OCI-LY3 (cell line): ENCODE measurements at regions not wholly inside any gene's neighbourhood (a gene's known extent, or its start where the extent isn't known, plus 50 kb on each side); places are given as distances from the start of the nearest gene placed in this dataset.

ENCODE experiments used
- H2AFZ ChIP-seq: fragments of 200-600, 300-600 bp; shearing (Covaris generic); 2 replicates; pipeline ENCODE4 v1.6.0; 2014; ENCODE audit warnings: antibody characterized with exemption, low read depth, low read length
- H3K27ac ChIP-seq: fragments of 200-600, 300-600 bp; sonication (generic); 2 replicates; pipeline ENCODE4 v1.5.1; 2014; ENCODE audit warnings: mild to moderate bottlenecking, low read length, moderate library complexity, mixed read lengths
- H3K27me3 ChIP-seq: fragments of 200-600, 300-600 bp; sonication (generic); 2 replicates; pipeline ENCODE4 v1.6.1; 2014; ENCODE audit warnings: low read depth, low read length, mixed read lengths
- H3K36me3 ChIP-seq: fragments of 200-600, 300-600 bp; sonication (generic); replicated peaks from 2 replicates; pipeline ENCODE3; 2014; ENCODE audit warnings: low read depth, low read length, mixed read lengths
- H3K4me1 ChIP-seq: fragments of 300-600, 200-600 bp; sonication (generic); 2 replicates; pipeline ENCODE4 v1.6.1; 2014; ENCODE audit warnings: low read length, mixed read lengths
- H3K4me2 ChIP-seq: fragments of 200-600, 300-600 bp; sonication (generic); 2 replicates; pipeline ENCODE4 v1.6.1; 2014; ENCODE audit warnings: low read length, mixed read lengths
- H3K4me3 ChIP-seq: fragments of 300-600, 200-600 bp; sonication (generic); 2 replicates; pipeline ENCODE4 v1.5.1; 2014; ENCODE audit warnings: antibody characterized with exemption, mild to moderate bottlenecking, low read length, moderate library complexity
- H3K79me2 ChIP-seq: fragments of 300-600, 200-600 bp; shearing (Covaris generic); 2 replicates; pipeline ENCODE4 v1.6.1; 2014; ENCODE audit warnings: mild to moderate bottlenecking, low read length, mixed read lengths
- H3K9ac ChIP-seq: fragments of 300-600, 200-600 bp; shearing (Covaris generic); 2 replicates; pipeline ENCODE4 v1.6.0; 2014; ENCODE audit warnings: mild to moderate bottlenecking, low read length, moderate library complexity
- H3K9me3 ChIP-seq: fragments of 200-600, 300-600 bp; shearing (Covaris generic); 2 replicates; pipeline ENCODE4 v1.6.1; 2014; ENCODE audit warnings: low read length, mixed read lengths; ENCODE audit not compliant: insufficient read depth
- H4K20me1 ChIP-seq: fragments of 200-600, 300-600 bp; sonication (generic); 2 replicates; pipeline ENCODE4 v1.6.1; 2016; ENCODE audit warnings: low read length, mixed read lengths; ENCODE audit not compliant: insufficient read depth
- EZH2phosphoT487 ChIP-seq: fragments of 200-600 bp; shearing (Covaris generic); IDR thresholded peaks from 2 replicates; pipeline ENCODE4 v1.6.1; 2018; ENCODE audit warnings: antibody characterized with exemption, mixed run types, low read depth
- TF ChIP-seq, protein P1 (sequence below): fragments of 200-600, 300-600 bp; sonication (generic); IDR thresholded peaks from 2 replicates; pipeline ENCODE4 v1.5.1; 2014; ENCODE audit warnings: antibody characterized with exemption, low read length, low read depth

- H3K79me2 ChIP-seq, result no peaks in the 10 kb centered on the region
- H3K27me3 ChIP-seq, result no peaks in the 10 kb centered on the region
- TF ChIP-seq, protein P1, sequence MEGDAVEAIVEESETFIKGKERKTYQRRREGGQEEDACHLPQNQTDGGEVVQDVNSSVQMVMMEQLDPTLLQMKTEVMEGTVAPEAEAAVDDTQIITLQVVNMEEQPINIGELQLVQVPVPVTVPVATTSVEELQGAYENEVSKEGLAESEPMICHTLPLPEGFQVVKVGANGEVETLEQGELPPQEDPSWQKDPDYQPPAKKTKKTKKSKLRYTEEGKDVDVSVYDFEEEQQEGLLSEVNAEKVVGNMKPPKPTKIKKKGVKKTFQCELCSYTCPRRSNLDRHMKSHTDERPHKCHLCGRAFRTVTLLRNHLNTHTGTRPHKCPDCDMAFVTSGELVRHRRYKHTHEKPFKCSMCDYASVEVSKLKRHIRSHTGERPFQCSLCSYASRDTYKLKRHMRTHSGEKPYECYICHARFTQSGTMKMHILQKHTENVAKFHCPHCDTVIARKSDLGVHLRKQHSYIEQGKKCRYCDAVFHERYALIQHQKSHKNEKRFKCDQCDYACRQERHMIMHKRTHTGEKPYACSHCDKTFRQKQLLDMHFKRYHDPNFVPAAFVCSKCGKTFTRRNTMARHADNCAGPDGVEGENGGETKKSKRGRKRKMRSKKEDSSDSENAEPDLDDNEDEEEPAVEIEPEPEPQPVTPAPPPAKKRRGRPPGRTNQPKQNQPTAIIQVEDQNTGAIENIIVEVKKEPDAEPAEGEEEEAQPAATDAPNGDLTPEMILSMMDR, result no peak
- TF ChIP-seq EZH2phosphoT487, result no peak
- no peak overlapping the region for H2AFZ ChIP-seq
- no peaks in the 10 kb centered on the region for H3K9me3 ChIP-seq
- no peak overlapping the region for H3K4me3 ChIP-seq
- no peak overlapping the region for H3K4me2 ChIP-seq
- H3K9ac ChIP-seq, result no peak overlapping the region
- peaks cover 8% of the 10 kb centered on the region for H3K4me1 ChIP-seq
- H4K20me1 ChIP-seq, result no peaks in the 10 kb centered on the region
- H3K27ac ChIP-seq, result no peak overlapping the region
- no peaks in the 10 kb centered on the region for H3K36me3 ChIP-seq
Observed at GRCh38 chrX:139121616-139122286, 408.8 kb upstream of the F9 start.

DNA sequence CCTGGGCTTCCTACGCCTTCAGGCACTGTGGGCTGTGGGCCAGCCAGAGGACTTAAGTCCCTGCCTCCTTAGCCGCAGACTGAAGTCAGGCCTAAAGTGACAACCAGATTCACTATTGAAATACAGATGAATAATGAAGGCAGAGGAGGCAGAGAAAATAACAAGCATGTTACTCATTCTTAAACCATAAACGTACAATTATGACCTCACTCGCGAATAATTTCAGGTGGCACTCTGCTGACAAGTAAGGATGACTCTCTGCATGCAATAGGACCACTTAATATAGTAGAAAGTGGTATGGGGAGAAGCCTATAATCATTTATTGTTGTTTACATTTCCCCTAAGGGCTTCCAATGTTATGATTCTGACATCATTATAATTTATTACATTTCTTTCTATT is 409.2 kb upstream of the FGF13 start:
- TF ChIP-seq EZH2phosphoT487, result no peak
- no peaks in the 10 kb centered on the region for H3K27me3 ChIP-seq
- no peak overlapping the region for H3K4me2 ChIP-seq
- H3K4me3 ChIP-seq, result no peak overlapping the region
- no peak overlapping the region for H3K27ac ChIP-seq
- no peak overlapping the region for H2AFZ ChIP-seq
- H3K9ac ChIP-seq, result no peak overlapping the region
- H4K20me1 ChIP-seq, result no peaks in the 10 kb centered on the region
- H3K4me1 ChIP-seq, result peaks cover 8% of the 10 kb centered on the region
- no peaks in the 10 kb centered on the region for H3K79me2 ChIP-seq
- H3K36me3 ChIP-seq, result no peaks in the 10 kb centered on the region
- H3K9me3 ChIP-seq, result no peaks in the 10 kb centered on the region

- Histone ChIP-seq H4K20me1 (no peaks in the 10 kb centered on the region), H3K27ac (no peak overlapping the region), H3K4me2 (no peak overlapping the region), H3K4me3 (no peak overlapping the region), H3K9me3 (no peaks in the 10 kb centered on the region), H3K27me3 (no peaks in the 10 kb centered on the region), H3K36me3 (no peaks in the 10 kb centered on the region), H3K9ac (no peak overlapping the region), H2AFZ (peak overlapping the region; percentile 39; the same call in 1 of the 2 replicates), H3K79me2 (no peaks in the 10 kb centered on the region), H3K4me1 (peaks cover 8% of the 10 kb centered on the region)
- no peak for TF ChIP-seq EZH2phosphoT487
- TF ChIP-seq, protein P1, result no peak
Observed at GRCh38 chrX:139113708-139114107, 402.2 kb upstream of the FGF13 start.

DNA sequence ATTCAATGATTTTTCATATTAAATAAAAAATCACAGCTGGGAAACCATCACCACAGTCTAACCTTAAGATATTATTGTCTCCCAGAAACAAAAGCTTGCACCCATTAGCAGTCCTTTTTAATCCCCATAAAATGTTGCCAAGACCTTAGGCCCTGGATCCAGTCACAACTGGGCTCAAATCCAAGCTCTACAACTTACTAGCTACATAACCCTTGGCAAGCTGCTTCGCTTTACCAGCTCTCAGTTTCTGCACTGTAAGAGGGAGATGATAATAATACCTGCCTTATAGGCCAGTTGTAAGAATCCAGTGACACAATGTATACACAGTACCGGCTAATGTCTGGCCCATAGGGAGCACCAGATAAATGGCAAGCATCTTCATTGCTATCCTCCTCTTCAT is 400.9 kb upstream of the FGF13 start:
- Histone ChIP-seq H3K36me3 (no peaks in the 10 kb centered on the region), H3K27me3 (no peaks in the 10 kb centered on the region), H3K9ac (no peak overlapping the region), H3K4me2 (no peak overlapping the region), H3K9me3 (no peaks in the 10 kb centered on the region), H3K4me1 (peaks cover 8% of the 10 kb centered on the region), H2AFZ (no peak overlapping the region), H3K4me3 (no peak overlapping the region), H3K27ac (no peak overlapping the region), H3K79me2 (no peaks in the 10 kb centered on the region), H4K20me1 (no peaks in the 10 kb centered on the region)
- no peak for TF ChIP-seq EZH2phosphoT487
- TF ChIP-seq, protein P1, result no peak
